ENCODE measurements at regions not wholly inside any gene's neighbourhood (a gene's known extent, or its start where the extent isn't known, plus 50 kb on each side); places are given as distances from the start of the nearest gene placed in this dataset.

GRCh38 chr5:44695259-44695658 lies 113.5 kb upstream of the MRPS30 start:
- TF ChIP-seq CTCF (IDR thresholded peaks at IDR 0.05 in 4 of 5, conservative IDR thresholded peaks at IDR 0.05 in 1 of 5) (no peak), POLR2A (IDR thresholded peaks at IDR 0.05) (no peak)

All from gastrocnemius medialis (tissue), 4 donors.